Stimulated activated memory B cell treated with anti-CD40 and anti-IgM and Interleukin-4, amounts not matched to agents 10 μg/mL and 1 μg/mL and 100 μg/mL, for 72 hours (primary cell): ENCODE measurements at regions not wholly inside any gene's neighbourhood (a gene's known extent, or its start where the extent isn't known, plus 50 kb on each side); places are given as distances from the start of the nearest gene placed in this dataset.

Experiments used
- ATAC-seq: fragments of 150-1000 bp; cut with Tn5 transposase; 2 replicates; pipeline ENCODE4 v1.10.0; 2021
- H3K27ac Mint-ChIP-seq: one replicate; pipeline ENCODE4 v1.8.0; 2022; ENCODE audit warnings: mild to moderate bottlenecking, mixed read lengths
- H3K27me3 Mint-ChIP-seq: one replicate; pipeline ENCODE4 v1.8.0; 2022; ENCODE audit warnings: mixed read lengths
- H3K36me3 Mint-ChIP-seq: one replicate; pipeline ENCODE4 v1.8.0; 2022; ENCODE audit warnings: mixed read lengths
- H3K4me1 Mint-ChIP-seq: one replicate; pipeline ENCODE4 v1.8.0; 2022; ENCODE audit warnings: mixed read lengths
- H3K4me3 Mint-ChIP-seq: one replicate; pipeline ENCODE4 v1.8.0; 2022; ENCODE audit warnings: mild to moderate bottlenecking, moderate library complexity, mixed read lengths
- H3K9me3 Mint-ChIP-seq: one replicate; pipeline ENCODE4 v1.8.0; 2022; ENCODE audit warnings: mixed read lengths

DNA sequence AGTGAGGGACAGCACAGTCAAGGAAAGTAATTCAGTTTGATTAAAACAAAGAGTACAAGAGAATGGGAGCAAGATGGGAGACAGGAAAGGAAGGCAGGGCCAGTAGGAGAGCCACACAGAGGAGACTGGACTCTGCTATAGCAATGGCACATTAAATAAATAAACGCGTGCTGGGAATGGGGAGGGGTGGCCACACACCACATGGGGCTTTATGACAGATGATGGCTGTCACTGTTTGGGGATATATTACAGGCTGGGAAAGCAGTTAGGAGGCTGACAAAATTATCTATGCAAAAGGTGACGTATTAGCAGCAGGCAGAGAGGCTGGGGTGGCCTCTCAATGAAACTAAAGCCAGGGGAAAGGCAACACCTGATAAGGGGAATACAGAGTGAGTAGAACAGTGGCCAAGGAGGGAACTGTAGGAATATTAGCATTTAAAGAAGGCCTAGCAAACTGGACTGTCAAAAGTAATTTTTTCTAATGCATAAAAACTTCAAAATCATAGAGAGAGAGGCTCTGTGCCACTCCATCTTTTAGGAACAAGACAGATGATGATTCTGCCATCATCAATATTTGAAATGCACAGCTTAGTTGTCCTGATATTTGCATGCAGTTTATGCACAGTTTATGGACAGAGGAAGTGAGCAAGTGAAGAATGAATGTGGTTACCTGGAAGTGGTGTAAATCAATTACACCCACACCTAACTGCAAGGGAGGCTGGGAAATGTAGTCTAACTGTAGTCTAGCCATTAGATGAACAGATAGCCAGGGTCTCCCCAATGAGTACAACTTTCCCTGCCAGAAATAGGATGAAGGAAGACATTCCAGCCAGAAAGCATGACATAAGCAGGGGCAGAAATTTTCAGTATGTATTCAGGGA lies 346.5 kb downstream of the FOXO1 start:
- no peak overlapping the region for H3K4me3 Mint-ChIP-seq
- ATAC-seq, result peak; percentile 47
- H3K27me3 Mint-ChIP-seq, result peaks cover 11% of the 10 kb centered on the region
- H3K4me1 Mint-ChIP-seq, result peaks cover 43% of the 10 kb centered on the region
- H3K27ac Mint-ChIP-seq, result no peak overlapping the region
- H3K9me3 Mint-ChIP-seq, result peaks cover 6% of the 10 kb centered on the region
- peaks cover 10% of the 10 kb centered on the region for H3K36me3 Mint-ChIP-seq

- no peak overlapping the region for H3K4me3 Mint-ChIP-seq
- no peak for ATAC-seq
- peaks cover 7% of the 10 kb centered on the region for H3K4me1 Mint-ChIP-seq
- H3K27me3 Mint-ChIP-seq, result peaks cover 3% of the 10 kb centered on the region
- peaks cover 9% of the 10 kb centered on the region for H3K9me3 Mint-ChIP-seq
- no peak overlapping the region for H3K27ac Mint-ChIP-seq
- H3K36me3 Mint-ChIP-seq, result peaks cover 10% of the 10 kb centered on the region
These were observed 338.4 kb downstream of the FOXO1 start for GRCh38 chr13:40328091-40328490.

DNA sequence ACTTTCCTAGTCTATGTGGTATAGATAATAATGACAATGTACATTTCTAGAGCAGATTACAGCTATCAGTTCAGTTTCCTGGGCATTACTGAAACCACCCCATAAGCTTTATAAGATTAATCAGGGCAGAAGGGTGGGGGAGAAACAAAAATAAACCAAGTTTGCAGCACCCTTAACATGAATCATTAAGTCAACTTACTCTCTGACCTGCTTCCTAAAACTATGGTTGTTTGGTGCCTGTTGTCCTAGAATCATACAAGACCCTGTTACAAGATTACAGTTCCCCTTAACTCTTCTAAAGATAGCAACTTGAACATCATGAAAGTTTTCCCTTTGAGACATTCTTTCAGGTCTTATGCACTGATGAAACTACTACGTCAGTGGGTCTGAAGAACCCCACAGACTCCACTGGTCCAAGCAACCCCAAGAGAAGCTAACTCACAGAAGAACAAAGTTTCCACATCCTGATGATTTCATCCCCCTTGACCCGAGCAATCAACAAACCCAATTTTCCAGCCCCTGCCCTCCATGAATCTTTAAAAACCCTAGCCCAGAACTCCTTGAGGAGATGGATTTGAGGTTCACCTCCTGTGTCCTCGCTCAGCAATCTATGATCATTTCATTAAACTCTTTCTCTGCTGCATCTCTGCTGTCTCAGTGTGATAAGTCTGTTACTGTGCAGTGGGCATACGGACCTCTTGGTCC lies 336.5 kb downstream of the FOXO1 start:
- Mint-ChIP-seq H3K4me3 (no peak overlapping the region), H3K27me3 (peaks cover 5% of the 10 kb centered on the region), H3K36me3 (no peaks in the 10 kb centered on the region), H3K4me1 (peaks cover 14% of the 10 kb centered on the region), H3K27ac (peak overlapping the region; percentile 8), H3K9me3 (peaks cover 3% of the 10 kb centered on the region)
- peak; percentile 80 for ATAC-seq

DNA sequence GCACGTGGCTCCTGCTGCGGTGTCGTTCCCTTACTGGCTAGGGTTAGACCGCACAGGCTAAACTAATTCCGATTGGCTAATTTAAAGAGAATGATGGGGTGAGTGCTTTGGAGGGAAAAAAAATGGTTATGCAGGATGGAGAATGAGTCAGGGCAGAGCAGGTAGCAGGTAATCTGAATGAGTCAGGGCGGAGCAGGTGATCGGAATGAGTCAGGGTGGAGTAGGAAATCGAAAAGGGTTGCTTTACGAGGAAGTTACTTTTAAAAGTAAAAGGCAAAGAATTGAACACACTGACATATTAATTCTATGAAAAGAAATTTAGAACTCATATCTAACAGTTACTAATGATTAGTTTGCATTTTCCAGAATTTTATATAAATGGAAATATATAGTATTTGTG lies 335.5 kb downstream of the FOXO1 start:
- no peak for ATAC-seq
- Mint-ChIP-seq H3K27ac (no peak overlapping the region), H3K4me3 (no peak overlapping the region), H3K27me3 (peaks cover 5% of the 10 kb centered on the region), H3K9me3 (no peaks in the 10 kb centered on the region), H3K36me3 (no peaks in the 10 kb centered on the region), H3K4me1 (peaks cover 7% of the 10 kb centered on the region)

GRCh38 chr13:40331802-40332201 lies 334.6 kb downstream of the FOXO1 start:
- no peak overlapping the region for H3K4me3 Mint-ChIP-seq
- no peak for ATAC-seq
- H3K36me3 Mint-ChIP-seq, result no peaks in the 10 kb centered on the region
- no peaks in the 10 kb centered on the region for H3K9me3 Mint-ChIP-seq
- H3K27ac Mint-ChIP-seq, result no peak overlapping the region
- H3K27me3 Mint-ChIP-seq, result peaks cover 5% of the 10 kb centered on the region
- peaks cover 6% of the 10 kb centered on the region for H3K4me1 Mint-ChIP-seq

DNA sequence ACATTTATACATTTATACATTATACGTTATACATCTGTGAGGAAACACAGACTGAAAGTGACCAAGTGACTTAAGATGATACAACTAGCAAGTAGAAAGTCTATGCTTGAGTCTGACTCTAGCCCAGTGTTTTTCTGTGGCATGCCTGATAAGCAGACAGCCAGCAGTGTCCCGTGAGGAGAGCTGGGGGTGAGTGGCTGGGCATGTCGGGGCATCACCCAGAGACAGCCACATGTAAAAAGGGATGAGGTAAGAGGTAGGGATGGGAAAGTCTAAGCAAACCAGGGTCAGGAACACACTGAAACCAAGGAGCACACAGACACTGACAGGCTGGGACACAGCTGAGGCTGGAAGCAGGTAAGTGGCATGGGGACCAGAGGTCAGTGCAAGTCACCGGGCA lies 333.2 kb downstream of the FOXO1 start:
- no peak for ATAC-seq
- Mint-ChIP-seq H3K4me3 (no peak overlapping the region), H3K27me3 (peaks cover 5% of the 10 kb centered on the region), H3K9me3 (no peaks in the 10 kb centered on the region), H3K4me1 (peaks cover 6% of the 10 kb centered on the region), H3K36me3 (no peaks in the 10 kb centered on the region), H3K27ac (no peak overlapping the region)

- Mint-ChIP-seq H3K4me1 (peaks cover 6% of the 10 kb centered on the region), H3K4me3 (no peak overlapping the region), H3K9me3 (no peaks in the 10 kb centered on the region), H3K27me3 (peaks cover 5% of the 10 kb centered on the region), H3K27ac (no peak overlapping the region), H3K36me3 (no peaks in the 10 kb centered on the region)
- no peak for ATAC-seq
These were observed 332.4 kb downstream of the FOXO1 start for GRCh38 chr13:40334031-40334430.

- Mint-ChIP-seq H3K4me3 (no peak overlapping the region), H3K27ac (no peak overlapping the region), H3K27me3 (peaks cover 5% of the 10 kb centered on the region), H3K4me1 (peaks cover 6% of the 10 kb centered on the region), H3K9me3 (no peaks in the 10 kb centered on the region), H3K36me3 (no peaks in the 10 kb centered on the region)
- no peak for ATAC-seq
These were observed 331.8 kb downstream of the FOXO1 start for GRCh38 chr13:40334616-40335015.

DNA sequence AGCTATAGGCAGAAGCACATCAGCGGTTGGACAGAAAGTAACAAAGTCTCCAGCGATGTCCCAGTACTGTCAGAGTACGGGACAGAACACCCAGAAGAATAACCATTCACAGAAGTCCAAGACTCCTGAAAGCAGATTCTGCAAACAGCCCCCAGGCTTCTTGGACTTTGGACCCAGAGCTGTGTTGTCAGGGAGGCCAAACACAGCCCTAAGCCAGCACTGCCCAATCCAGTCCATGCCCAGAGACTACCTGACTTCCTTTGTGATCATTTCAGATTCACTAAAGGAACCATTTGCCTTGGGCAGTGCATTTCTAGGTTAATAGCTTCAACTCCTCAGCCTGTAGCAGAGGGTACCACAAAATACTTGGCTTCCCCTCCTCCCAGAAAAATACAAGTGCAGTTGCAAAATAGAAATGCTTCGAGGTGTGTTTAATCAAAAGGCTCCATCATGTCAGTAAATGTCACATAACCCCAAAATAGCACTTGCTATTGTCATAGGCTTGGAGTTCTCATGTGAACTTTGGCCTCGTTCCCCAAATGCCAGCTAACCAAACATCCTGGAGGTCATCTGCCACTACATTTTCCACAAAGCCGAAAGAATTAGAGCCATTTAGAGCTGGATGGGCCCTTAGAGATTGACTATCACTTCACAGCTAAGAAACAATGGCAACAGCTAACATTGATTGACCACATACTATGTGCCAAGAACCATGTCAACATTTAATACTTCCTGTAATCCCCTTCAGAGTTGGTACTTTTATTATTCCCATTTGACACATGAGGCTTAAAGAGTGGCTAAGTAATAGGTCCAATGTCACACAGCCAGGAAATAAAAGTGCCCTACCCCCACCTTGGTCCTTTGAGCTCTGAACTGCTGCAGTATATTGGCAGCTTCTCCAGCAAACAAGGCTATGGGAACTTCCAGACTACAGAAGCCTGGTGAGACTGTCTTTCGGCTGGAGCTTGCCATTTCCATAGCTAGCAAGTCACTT lies 329.9 kb downstream of the FOXO1 start:
- H3K27ac Mint-ChIP-seq, result no peak overlapping the region
- no peak overlapping the region for H3K4me3 Mint-ChIP-seq
- ATAC-seq, result no peak
- no peaks in the 10 kb centered on the region for H3K36me3 Mint-ChIP-seq
- no peaks in the 10 kb centered on the region for H3K9me3 Mint-ChIP-seq
- peaks cover 6% of the 10 kb centered on the region for H3K4me1 Mint-ChIP-seq
- peaks cover 5% of the 10 kb centered on the region for H3K27me3 Mint-ChIP-seq

- Mint-ChIP-seq H3K9me3 (no peaks in the 10 kb centered on the region), H3K4me1 (peaks cover 6% of the 10 kb centered on the region), H3K27me3 (peaks cover 5% of the 10 kb centered on the region), H3K27ac (no peak overlapping the region), H3K4me3 (no peak overlapping the region), H3K36me3 (no peaks in the 10 kb centered on the region)
- no peak for ATAC-seq
These were observed 328.8 kb downstream of the FOXO1 start for GRCh38 chr13:40337651-40338050.

DNA sequence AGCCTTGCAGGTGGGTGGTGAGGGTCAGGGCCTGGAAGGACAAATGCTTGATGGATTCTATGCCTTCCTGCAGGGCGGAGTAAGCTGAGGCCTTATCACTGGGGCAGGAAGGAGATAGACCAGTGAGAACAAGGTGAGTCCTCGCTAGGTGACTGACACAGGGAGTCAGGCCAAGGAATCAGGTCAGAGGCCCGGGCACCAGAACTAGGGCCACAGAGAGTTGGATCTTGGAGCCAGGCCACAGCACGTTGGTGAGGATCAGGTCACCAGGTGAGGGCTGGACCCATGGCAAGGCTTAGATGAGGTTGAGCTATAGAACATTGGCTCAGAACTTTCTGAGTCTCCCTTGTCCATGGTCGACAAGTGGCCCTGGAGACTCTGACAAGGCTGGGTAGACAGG lies 328.2 kb downstream of the FOXO1 start:
- ATAC-seq, result no peak
- no peak overlapping the region for H3K27ac Mint-ChIP-seq
- no peak overlapping the region for H3K4me3 Mint-ChIP-seq
- H3K4me1 Mint-ChIP-seq, result peaks cover 6% of the 10 kb centered on the region
- H3K9me3 Mint-ChIP-seq, result no peaks in the 10 kb centered on the region
- peaks cover under 1% of the 10 kb centered on the region for H3K27me3 Mint-ChIP-seq
- H3K36me3 Mint-ChIP-seq, result no peaks in the 10 kb centered on the region

DNA sequence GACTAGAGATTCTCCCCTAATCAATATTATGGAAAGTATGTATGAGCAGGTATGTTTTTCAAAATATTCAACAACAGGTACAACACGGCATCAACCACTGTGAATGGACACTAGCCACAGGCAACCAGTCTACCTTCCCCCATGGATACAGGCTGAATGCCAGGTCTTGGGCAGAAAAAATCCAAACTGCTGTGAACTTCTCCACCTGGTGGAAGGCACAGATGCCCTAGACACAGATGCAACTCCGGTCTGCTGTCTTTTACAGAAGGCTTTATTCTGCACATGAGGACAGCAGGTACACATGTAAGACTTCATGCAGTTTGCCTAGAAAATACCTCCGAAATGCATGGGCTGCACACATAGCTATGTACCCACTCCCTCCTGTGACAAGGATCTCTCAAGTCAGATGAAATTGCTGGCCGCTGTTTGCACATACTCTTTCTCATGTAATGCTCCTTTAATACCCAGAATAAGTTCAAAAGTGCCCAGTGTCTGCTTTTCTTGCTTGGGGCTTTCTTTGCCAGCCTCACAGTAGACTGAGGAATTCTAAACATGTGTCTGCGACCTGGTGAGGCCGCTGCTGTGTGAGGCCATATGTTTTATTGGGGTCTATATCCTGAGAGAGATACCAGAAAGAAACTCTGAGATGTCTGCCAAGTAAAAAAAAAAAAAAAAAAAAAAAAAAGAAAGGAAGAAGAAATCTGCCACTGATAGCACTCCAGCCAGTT lies 325.9 kb downstream of the FOXO1 start:
- Mint-ChIP-seq H3K4me3 (no peak overlapping the region), H3K27me3 (no peaks in the 10 kb centered on the region), H3K9me3 (no peaks in the 10 kb centered on the region), H3K4me1 (peaks cover 12% of the 10 kb centered on the region), H3K27ac (no peak overlapping the region), H3K36me3 (no peaks in the 10 kb centered on the region)
- ATAC-seq, result no peak

GRCh38 chr13:40341096-40341471 lies 325.4 kb downstream of the FOXO1 start:
- Mint-ChIP-seq H3K27ac (no peak overlapping the region), H3K9me3 (no peaks in the 10 kb centered on the region), H3K4me1 (peaks cover 12% of the 10 kb centered on the region), H3K4me3 (no peak overlapping the region), H3K27me3 (no peaks in the 10 kb centered on the region), H3K36me3 (no peaks in the 10 kb centered on the region)
- no peak for ATAC-seq

DNA sequence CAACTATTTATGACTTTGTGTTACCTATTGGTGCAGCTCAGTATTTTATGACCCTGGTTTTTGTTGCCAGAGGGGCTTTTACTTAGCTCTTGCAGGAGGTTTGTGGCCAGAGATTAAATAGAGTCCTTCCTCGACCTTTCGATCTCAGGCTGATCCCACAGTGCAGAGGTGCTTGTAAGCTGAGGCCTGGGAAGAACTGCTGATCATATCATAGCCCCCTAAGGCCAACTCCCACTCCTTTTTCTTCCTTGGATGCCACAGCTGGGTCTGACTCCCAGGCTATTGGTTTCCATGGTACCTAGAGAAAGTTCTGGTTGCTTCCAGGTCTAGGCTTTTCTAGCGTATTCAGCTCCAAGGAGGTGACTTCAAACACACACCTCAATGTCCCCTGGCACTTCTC lies 324.9 kb downstream of the FOXO1 start:
- no peak for ATAC-seq
- Mint-ChIP-seq H3K4me3 (no peak overlapping the region), H3K4me1 (peaks cover 12% of the 10 kb centered on the region), H3K27ac (no peak overlapping the region), H3K36me3 (no peaks in the 10 kb centered on the region), H3K9me3 (no peaks in the 10 kb centered on the region), H3K27me3 (no peaks in the 10 kb centered on the region)
